H1 (cell line): ENCODE measurements at regions not wholly inside any gene's neighbourhood (a gene's known extent, or its start where the extent isn't known, plus 50 kb on each side); places are given as distances from the start of the nearest gene placed in this dataset.
A peak's percentile ranks its signal among the peaks of the same experiment; 100 is the strongest.

Experiments
- CTCF ChIA-PET: fragments of 300-600 bp; sonication (Branson Sonifier 250); formaldehyde crosslinking; loops from one replicate; lab custom pipeline; 2021; ENCODE audit not compliant: partially characterized antibody; lab: Charles Lee
- POLR2A ChIA-PET: fragments of 300-600 bp; sonication (Branson Sonifier 250); formaldehyde crosslinking; loops from one replicate; lab custom pipeline; 2021; ENCODE audit warnings: inconsistent platforms; ENCODE audit not compliant: partially characterized antibody; lab: Charles Lee
- DNase-seq, 2 experiments: peaks; one replicate each; pipeline versions ENCODE4 v3.0.0 to v3.0.0-alpha.2; 2010 to 2022; ENCODE audit warnings: low spot score in 2 of 2, low read depth in 1 of 2, mixed read lengths in 1 of 2
- FAIRE-seq: peaks from 2 replicates; lab custom pipeline; 2011; peaks lifted over from hg19 to GRCh38; lab: Jason Lieb, UNC
- H2AFZ ChIP-seq: 2 replicates; pipeline ENCODE4 v1.8.1; 2012; ENCODE audit warnings: low read length, inconsistent platforms
- H2AK5ac ChIP-seq: 2 replicates; pipeline ENCODE4 v1.6.1; 2013; ENCODE audit warnings: low read depth, low read length
- H2BK120ac ChIP-seq: replicated peaks from 2 replicates; pipeline ENCODE3; 2013; ENCODE audit warnings: low read depth, low read length, inconsistent platforms
- H2BK12ac ChIP-seq: 2 replicates; pipeline ENCODE4 v1.6.1; 2013; ENCODE audit warnings: low read depth, low read length
- H2BK15ac ChIP-seq: 2 replicates; pipeline ENCODE4 v1.6.1; 2013; ENCODE audit warnings: low read length
- H2BK20ac ChIP-seq: 2 replicates; pipeline ENCODE4 v1.6.1; 2013; ENCODE audit warnings: low read length
- H2BK5ac ChIP-seq: 2 replicates; pipeline ENCODE4 v1.6.1; 2013; ENCODE audit warnings: low read depth, low read length
- H3K14ac ChIP-seq: 2 replicates; pipeline ENCODE4 v1.6.1; 2013; ENCODE audit warnings: inconsistent platforms; ENCODE audit not compliant: insufficient read length
- H3K18ac ChIP-seq: 2 replicates; pipeline ENCODE4 v1.6.1; 2013; ENCODE audit warnings: low read length; ENCODE audit errors: extremely low read depth
- H3K23ac ChIP-seq: 2 replicates; pipeline ENCODE4 v1.6.1; 2013; ENCODE audit warnings: inconsistent platforms; ENCODE audit not compliant: insufficient read length
- H3K23me2 ChIP-seq: 2 replicates; pipeline ENCODE4 v1.6.1; 2013; ENCODE audit warnings: low read depth, low read length
- H3K27ac ChIP-seq: 2 replicates; pipeline ENCODE4 v1.6.1; 2011; ENCODE audit warnings: low read depth, low read length, inconsistent platforms
- H3K27me3 ChIP-seq, 4 experiments: replicated peaks in 1 of 4; 1 replicate in 1 of 4; 2 replicates in 3 of 4; pipeline versions ENCODE4 v1.6.1 to v1.8.1; 2011 to 2013; ENCODE audit warnings: low read length in 3 of 4, mild to moderate bottlenecking in 3 of 4, inconsistent platforms in 2 of 4, mixed read lengths in 2 of 4, moderate library complexity in 1 of 4; ENCODE audit not compliant: control insufficient read depth in 3 of 4, insufficient read depth in 3 of 4; ENCODE audit errors: extremely low read depth in 1 of 4
- H3K36me3 ChIP-seq, 4 experiments: 2 replicates each; pipeline versions ENCODE4 v1.6.1 to v1.8.1; 2011 to 2013; ENCODE audit warnings: mild to moderate bottlenecking in 4 of 4, low read length in 3 of 4, moderate library complexity in 2 of 4, control low read depth in 1 of 4, inconsistent platforms in 1 of 4; ENCODE audit not compliant: insufficient read depth in 4 of 4, control insufficient read depth in 2 of 4
- H3K4ac ChIP-seq: replicated peaks from 2 replicates; pipeline ENCODE3; 2013; ENCODE audit warnings: low read length, low read depth, mixed read lengths, inconsistent platforms; ENCODE audit not compliant: insufficient read length
- H3K4me1 ChIP-seq, 4 experiments: replicated peaks in 1 of 4; 1 replicate in 1 of 4; 2 replicates in 3 of 4; pipeline versions ENCODE4 v1.6.1 to v1.8.1; 2011 to 2013; ENCODE audit warnings: low read length in 3 of 4, inconsistent platforms in 2 of 4, mixed read lengths in 1 of 4; ENCODE audit not compliant: insufficient read depth in 4 of 4, control insufficient read depth in 3 of 4
- H3K4me2 ChIP-seq, 2 experiments: 2 replicates each; pipeline versions ENCODE4 v1.6.1 to v1.8.1; 2011 to 2013; ENCODE audit warnings: low read depth in 2 of 2, low read length in 2 of 2, control low read depth in 1 of 2, inconsistent platforms in 1 of 2, mild to moderate bottlenecking in 1 of 2; ENCODE audit not compliant: insufficient read depth in 1 of 2
- H3K4me3 ChIP-seq, 4 experiments: fragments of 200-600, 300-600 bp in 1 of 4; sonication (generic), shearing (Covaris generic), sonication (Bioruptor Twin) in 1 of 4; 2 replicates each; pipeline versions ENCODE4 v1.5.1 to v1.8.1; 2011 to 2016; ENCODE audit warnings: low read length in 4 of 4, low read depth in 3 of 4, control low read depth in 2 of 4, inconsistent platforms in 2 of 4, mild to moderate bottlenecking in 2 of 4, mixed read lengths in 1 of 4, moderate library complexity in 1 of 4; ENCODE audit not compliant: insufficient read depth in 2 of 4; ENCODE audit errors: extremely low read depth in 1 of 4
- H3K56ac ChIP-seq: replicated peaks from 2 replicates; pipeline ENCODE3; 2013; ENCODE audit warnings: low read depth, mild to moderate bottlenecking, mixed read lengths, low read length, inconsistent platforms; ENCODE audit not compliant: insufficient read length
- H3K79me1 ChIP-seq: 2 replicates; pipeline ENCODE4 v1.6.1; 2013; ENCODE audit warnings: low read depth, low read length, control low read depth
- H3K79me2 ChIP-seq, 2 experiments: 2 replicates each; pipeline versions ENCODE4 v1.6.1 to v1.8.1; 2012 to 2013; ENCODE audit warnings: low read length in 2 of 2, mild to moderate bottlenecking in 2 of 2, inconsistent platforms in 1 of 2; ENCODE audit not compliant: insufficient read depth in 2 of 2, control insufficient read depth in 1 of 2
- H3K9ac ChIP-seq, 4 experiments: replicated peaks in 1 of 4; 1 replicate in 1 of 4; 2 replicates in 3 of 4; pipeline versions ENCODE4 v1.6.1 to v1.8.1; 2011 to 2013; ENCODE audit warnings: low read depth in 3 of 4, low read length in 3 of 4, control low read depth in 2 of 4, mild to moderate bottlenecking in 2 of 4, moderate library complexity in 2 of 4, inconsistent platforms in 1 of 4; ENCODE audit errors: extremely low read depth in 1 of 4
- H3K9me3 ChIP-seq, 2 experiments: 2 replicates each; pipeline versions ENCODE4 v1.6.1 to v1.8.1; 2012 to 2013; ENCODE audit warnings: mild to moderate bottlenecking in 2 of 2, moderate library complexity in 2 of 2, control low read depth in 1 of 2, inconsistent platforms in 1 of 2, low read depth in 1 of 2, low read length in 1 of 2, mixed read lengths in 1 of 2; ENCODE audit not compliant: insufficient read depth in 2 of 2
- H4K20me1 ChIP-seq, 2 experiments: replicated peaks in 1 of 2; 2 replicates each; pipeline versions ENCODE3 to v1.8.1; 2011 to 2013; ENCODE audit warnings: inconsistent platforms in 2 of 2, low read length in 2 of 2, mild to moderate bottlenecking in 1 of 2; ENCODE audit not compliant: insufficient read depth in 2 of 2, control insufficient read depth in 1 of 2
- H4K5ac ChIP-seq: 2 replicates; pipeline ENCODE4 v1.6.1; 2013; ENCODE audit warnings: low read length, low read depth, mixed read lengths, inconsistent platforms; ENCODE audit not compliant: insufficient read length
- H4K8ac ChIP-seq: 2 replicates; pipeline ENCODE4 v1.8.0; 2013; ENCODE audit warnings: mild to moderate bottlenecking, moderate library complexity, low read length, inconsistent platforms; ENCODE audit not compliant: insufficient read depth; ENCODE audit errors: extremely low read depth
- H4K91ac ChIP-seq: replicated peaks from 2 replicates; pipeline ENCODE3; 2013; ENCODE audit warnings: low read length, mixed read lengths, inconsistent platforms; ENCODE audit not compliant: insufficient read length
- ATF2 ChIP-seq: IDR thresholded peaks from 2 replicates; pipeline ENCODE4 v1.6.1; 2012; ENCODE audit warnings: low read length, inconsistent platforms
- BACH1 ChIP-seq: IDR thresholded peaks from 2 replicates; pipeline ENCODE4 v1.6.1; 2012; ENCODE audit warnings: low read length, improper control_type of control experiment
- BRCA1 ChIP-seq: IDR thresholded peaks from 2 replicates; pipeline ENCODE4 v1.6.1; 2012; ENCODE audit warnings: low read depth, low read length, improper control_type of control experiment
- JUN ChIP-seq: IDR thresholded peaks from 2 replicates; pipeline ENCODE4 v1.6.1; 2011; ENCODE audit warnings: low read depth, mild to moderate bottlenecking, improper control_type of control experiment, low read length
- POLR2AphosphoS5 ChIP-seq: IDR thresholded peaks from 2 replicates; pipeline ENCODE4 v1.6.1; 2011; ENCODE audit warnings: low read depth, low read length
- RNF2 ChIP-seq: fragments of 200-900, 300-1000 bp; sonication (generic); IDR thresholded peaks from 2 replicates; pipeline ENCODE4 v1.7.1; 2016; ENCODE audit warnings: borderline replicate concordance, low read depth, mild to moderate bottlenecking, antibody characterized with exemption, low read length; ENCODE audit not compliant: poor library complexity, severe bottlenecking; ENCODE audit errors: missing control alignments
- TBP ChIP-seq: IDR thresholded peaks from 2 replicates; pipeline ENCODE4 v1.6.1; 2011; ENCODE audit warnings: low read depth, low read length, improper control_type of control experiment
- WGBS, 2 experiments: shearing (Covaris generic) in 1 of 2; methylation state at CpG; one replicate each; pipeline versions ENCODE4 v1.1.6 to v1.1.7; 2013 to 2015; ENCODE audit warnings: low lambda C conversion rate in 2 of 2, mixed read lengths in 2 of 2, inconsistent platforms in 1 of 2, low coverage in 1 of 2, missing lambda C conversion rate in 1 of 2; ENCODE audit not compliant: insufficient replicate concordance in 2 of 2, insufficient coverage in 1 of 2, insufficient read length in 1 of 2; ENCODE audit errors: extremely low coverage in 1 of 2, missing lambda C conversion rate in 1 of 2; 5-methylcytosine and 5-hydroxymethylcytosine counted together

- H3K18ac ChIP-seq: no peak overlapping the region
- no peak overlapping the region for H2BK120ac ChIP-seq
- DNase-seq (no peak), FAIRE-seq (no peak)
- no peak overlapping the region for H2BK20ac ChIP-seq
- no peak overlapping the region for H4K8ac ChIP-seq
- H3K4me3 ChIP-seq: no peak overlapping the region
- H4K5ac ChIP-seq: no peak overlapping the region
- H2BK5ac ChIP-seq: no peak overlapping the region
- no peak overlapping the region for H2BK12ac ChIP-seq
- H4K91ac ChIP-seq: no peak overlapping the region
- ChIA-PET CTCF (no interaction called here), POLR2A (no interaction called here)
- H3K4ac ChIP-seq: no peak overlapping the region
- no peaks in the 10 kb centered on the region for H3K36me3 ChIP-seq
- H3K9ac ChIP-seq: no peak overlapping the region
- H3K4me2 ChIP-seq: no peak overlapping the region
- H2AK5ac ChIP-seq: no peak overlapping the region
- no peak overlapping the region for H3K56ac ChIP-seq
- H3K79me1 ChIP-seq: no peaks in the 10 kb centered on the region
- no peak for TF ChIP-seq TBP
- TF ChIP-seq RNF2: no peak
- TF ChIP-seq ATF2: no peak
- TF ChIP-seq BACH1: no peak
- no peak for TF ChIP-seq POLR2AphosphoS5
- no peak for TF ChIP-seq BRCA1
- TF ChIP-seq JUN: no peak
- no peaks in the 10 kb centered on the region for H4K20me1 ChIP-seq
- 0 out of 2 replicates have a peak overlapping the region, but pooled peaks have one; percentile 22 for H2AFZ ChIP-seq
- WGBS, 2 experiments: 85% methylated on average over 6 of the region's 6 CpGs; no CpG with 5 or more reads in 1 of the 2 experiments
- no peaks in the 10 kb centered on the region for H3K23me2 ChIP-seq
- H3K9me3 ChIP-seq: no peaks in the 10 kb centered on the region
- H3K27me3 ChIP-seq: no peaks in the 10 kb centered on the region
- no peaks in the 10 kb centered on the region for H3K4me1 ChIP-seq
- no peak overlapping the region; the same call in 1 of the 2 replicates for H2BK15ac ChIP-seq
- no peak overlapping the region for H3K14ac ChIP-seq
- no peaks in the 10 kb centered on the region for H3K79me2 ChIP-seq
- no peak overlapping the region for H3K27ac ChIP-seq
- no peak overlapping the region for H3K23ac ChIP-seq
Observed at GRCh38 chr3:176119826-176120225, 1077.5 kb downstream of the TBL1XR1 start.
